ENCODE measurements at regions not wholly inside any gene's neighbourhood (a gene's known extent, or its start where the extent isn't known, plus 50 kb on each side); places are given as distances from the start of the nearest gene placed in this dataset.

DNA sequence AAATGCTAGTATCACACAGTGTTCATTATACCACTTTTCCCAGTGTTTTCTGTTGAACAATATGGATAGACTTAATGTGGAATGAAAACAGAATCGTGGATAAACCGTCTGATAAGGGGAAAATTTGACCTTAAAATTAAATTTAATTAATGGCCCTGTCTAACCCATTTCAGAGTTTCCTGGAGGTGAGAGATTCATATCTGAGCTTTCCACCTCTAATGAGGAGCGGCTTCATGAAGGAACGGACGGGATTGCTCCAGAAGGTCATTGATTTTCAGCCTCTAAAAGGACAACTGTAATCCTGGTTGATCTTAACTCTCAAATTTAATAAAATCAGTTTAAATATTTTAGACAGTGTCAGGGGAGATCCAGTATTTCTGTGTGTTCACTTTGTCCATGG lies 874.9 kb downstream of the GRID1 start:
- TF ChIP-seq, protein P1, sequence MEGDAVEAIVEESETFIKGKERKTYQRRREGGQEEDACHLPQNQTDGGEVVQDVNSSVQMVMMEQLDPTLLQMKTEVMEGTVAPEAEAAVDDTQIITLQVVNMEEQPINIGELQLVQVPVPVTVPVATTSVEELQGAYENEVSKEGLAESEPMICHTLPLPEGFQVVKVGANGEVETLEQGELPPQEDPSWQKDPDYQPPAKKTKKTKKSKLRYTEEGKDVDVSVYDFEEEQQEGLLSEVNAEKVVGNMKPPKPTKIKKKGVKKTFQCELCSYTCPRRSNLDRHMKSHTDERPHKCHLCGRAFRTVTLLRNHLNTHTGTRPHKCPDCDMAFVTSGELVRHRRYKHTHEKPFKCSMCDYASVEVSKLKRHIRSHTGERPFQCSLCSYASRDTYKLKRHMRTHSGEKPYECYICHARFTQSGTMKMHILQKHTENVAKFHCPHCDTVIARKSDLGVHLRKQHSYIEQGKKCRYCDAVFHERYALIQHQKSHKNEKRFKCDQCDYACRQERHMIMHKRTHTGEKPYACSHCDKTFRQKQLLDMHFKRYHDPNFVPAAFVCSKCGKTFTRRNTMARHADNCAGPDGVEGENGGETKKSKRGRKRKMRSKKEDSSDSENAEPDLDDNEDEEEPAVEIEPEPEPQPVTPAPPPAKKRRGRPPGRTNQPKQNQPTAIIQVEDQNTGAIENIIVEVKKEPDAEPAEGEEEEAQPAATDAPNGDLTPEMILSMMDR (IDR thresholded peaks at IDR 0.05 in 4 of 5, conservative IDR thresholded peaks at IDR 0.05 in 1 of 5): no peak
- TF ChIP-seq POLR2A (IDR thresholded peaks at IDR 0.05): no peak
